NT2/D1 (cell line): ENCODE measurements at regions not wholly inside any gene's neighbourhood (a gene's known extent, or its start where the extent isn't known, plus 50 kb on each side); places are given as distances from the start of the nearest gene placed in this dataset.

Experiments
- SUZ12 ChIP-seq: IDR thresholded peaks from 2 replicates; pipeline ENCODE4 v1.6.1; 2011; ENCODE audit not compliant: insufficient read length, insufficient read depth; ENCODE audit errors: extremely low read depth
- ZNF274 ChIP-seq: IDR thresholded peaks from 2 replicates; pipeline ENCODE4 v1.6.1; 2011; ENCODE audit warnings: mild to moderate bottlenecking, low read depth, low read length

GRCh38 chr7:351681-352480, 61.9 kb downstream of the FOXL3 start:
- TF ChIP-seq ZNF274 (no peak), SUZ12 (no peak)
